ENCODE measurements at regions not wholly inside any gene's neighbourhood (a gene's known extent, or its start where the extent isn't known, plus 50 kb on each side); places are given as distances from the start of the nearest gene placed in this dataset.

DNA sequence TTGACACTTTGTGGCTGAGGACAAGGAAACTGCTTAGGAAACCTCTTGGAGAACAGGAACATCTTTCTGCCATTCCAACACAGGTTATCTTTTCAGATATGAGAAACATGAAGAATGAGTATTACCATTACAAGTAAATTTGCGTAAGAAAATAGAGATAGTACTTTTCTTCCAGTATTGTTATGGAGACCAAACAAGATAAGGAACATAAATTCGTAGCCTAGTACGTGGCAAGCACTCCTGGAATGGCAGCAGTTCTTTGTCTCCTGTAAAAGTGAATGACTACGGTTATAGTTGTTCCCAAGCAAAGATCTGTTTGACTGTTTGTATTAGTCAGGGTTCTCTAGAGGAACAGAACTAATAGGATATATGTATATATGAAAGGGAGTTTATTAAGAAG is 843.1 kb downstream of the STIM2 start:
- TF ChIP-seq, protein P1, sequence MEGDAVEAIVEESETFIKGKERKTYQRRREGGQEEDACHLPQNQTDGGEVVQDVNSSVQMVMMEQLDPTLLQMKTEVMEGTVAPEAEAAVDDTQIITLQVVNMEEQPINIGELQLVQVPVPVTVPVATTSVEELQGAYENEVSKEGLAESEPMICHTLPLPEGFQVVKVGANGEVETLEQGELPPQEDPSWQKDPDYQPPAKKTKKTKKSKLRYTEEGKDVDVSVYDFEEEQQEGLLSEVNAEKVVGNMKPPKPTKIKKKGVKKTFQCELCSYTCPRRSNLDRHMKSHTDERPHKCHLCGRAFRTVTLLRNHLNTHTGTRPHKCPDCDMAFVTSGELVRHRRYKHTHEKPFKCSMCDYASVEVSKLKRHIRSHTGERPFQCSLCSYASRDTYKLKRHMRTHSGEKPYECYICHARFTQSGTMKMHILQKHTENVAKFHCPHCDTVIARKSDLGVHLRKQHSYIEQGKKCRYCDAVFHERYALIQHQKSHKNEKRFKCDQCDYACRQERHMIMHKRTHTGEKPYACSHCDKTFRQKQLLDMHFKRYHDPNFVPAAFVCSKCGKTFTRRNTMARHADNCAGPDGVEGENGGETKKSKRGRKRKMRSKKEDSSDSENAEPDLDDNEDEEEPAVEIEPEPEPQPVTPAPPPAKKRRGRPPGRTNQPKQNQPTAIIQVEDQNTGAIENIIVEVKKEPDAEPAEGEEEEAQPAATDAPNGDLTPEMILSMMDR (IDR thresholded peaks at IDR 0.05; ENCODE audit: partially characterized antibody, unreplicated experiment): no peak
- H3K4me3 Mint-ChIP-seq (ENCODE audit: unreplicated experiment): no peak overlapping the region
- H3K4me1 Mint-ChIP-seq (ENCODE audit: low read depth, unreplicated experiment): no peaks in the 10 kb centered on the region
- no peak for DNase-seq
- no peaks in the 10 kb centered on the region for H3K9me3 Mint-ChIP-seq (ENCODE audit: unreplicated experiment)
- no peaks in the 10 kb centered on the region for H3K36me3 Mint-ChIP-seq (ENCODE audit: unreplicated experiment)
- H3K27me3 Mint-ChIP-seq (ENCODE audit: unreplicated experiment): no peaks in the 10 kb centered on the region
- no peak overlapping the region for H3K27ac Mint-ChIP-seq (ENCODE audit: unreplicated experiment)

DNA sequence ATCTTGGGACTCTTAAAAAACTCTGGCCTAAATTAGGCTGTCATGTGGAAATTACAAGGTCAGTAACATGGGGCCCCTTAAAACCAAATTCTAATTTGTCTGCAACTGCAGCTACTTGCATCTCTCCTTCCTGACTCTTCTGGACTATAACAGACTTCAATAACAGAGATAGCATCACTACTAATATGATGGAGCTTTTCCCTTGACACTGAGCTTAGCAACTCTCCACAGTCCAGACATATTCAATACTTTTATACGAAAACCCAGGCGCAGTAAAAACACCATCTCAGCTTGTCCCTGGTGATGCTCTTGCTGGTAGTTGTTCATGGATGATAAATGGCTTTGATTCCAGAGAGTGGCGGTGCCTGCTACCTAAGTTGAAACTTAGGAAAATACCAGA is 850.4 kb downstream of the STIM2 start:
- Mint-ChIP-seq H3K36me3 (ENCODE audit: unreplicated experiment) (no peaks in the 10 kb centered on the region), H3K27me3 (ENCODE audit: unreplicated experiment) (peaks cover 2% of the 10 kb centered on the region), H3K4me1 (ENCODE audit: low read depth, unreplicated experiment) (no peaks in the 10 kb centered on the region), H3K4me3 (ENCODE audit: unreplicated experiment) (no peak overlapping the region), H3K27ac (ENCODE audit: unreplicated experiment) (no peak overlapping the region), H3K9me3 (ENCODE audit: unreplicated experiment) (no peaks in the 10 kb centered on the region)
- TF ChIP-seq, protein P1 (IDR thresholded peaks at IDR 0.05; ENCODE audit: partially characterized antibody, unreplicated experiment): no peak
- no peak for DNase-seq

DNA sequence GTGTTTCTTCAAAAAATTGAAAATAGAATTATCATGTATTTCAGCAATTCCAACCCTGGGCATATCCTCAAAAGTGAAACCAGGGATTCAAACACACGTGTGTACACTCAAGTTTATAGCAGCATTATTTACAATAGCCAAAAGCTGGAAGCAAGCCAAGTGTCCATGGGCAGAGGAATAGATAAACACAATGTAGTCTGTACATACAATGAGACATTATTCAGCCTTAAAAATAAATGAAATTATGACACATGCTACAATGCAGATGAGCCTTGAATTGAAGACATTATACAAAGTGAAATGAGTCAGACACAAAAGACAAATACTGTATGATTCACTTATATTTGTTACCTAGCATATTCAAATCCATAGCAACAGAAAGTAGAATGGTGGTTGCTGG is 853.4 kb downstream of the STIM2 start:
- Mint-ChIP-seq H3K4me3 (ENCODE audit: unreplicated experiment) (no peak overlapping the region), H3K36me3 (ENCODE audit: unreplicated experiment) (no peaks in the 10 kb centered on the region), H3K4me1 (ENCODE audit: low read depth, unreplicated experiment) (no peaks in the 10 kb centered on the region), H3K9me3 (ENCODE audit: unreplicated experiment) (no peaks in the 10 kb centered on the region), H3K27me3 (ENCODE audit: unreplicated experiment) (peaks cover 1% of the 10 kb centered on the region), H3K27ac (ENCODE audit: unreplicated experiment) (no peak overlapping the region)
- TF ChIP-seq, protein P1 (IDR thresholded peaks at IDR 0.05; ENCODE audit: partially characterized antibody, unreplicated experiment): no peak
- no peak for DNase-seq

DNA sequence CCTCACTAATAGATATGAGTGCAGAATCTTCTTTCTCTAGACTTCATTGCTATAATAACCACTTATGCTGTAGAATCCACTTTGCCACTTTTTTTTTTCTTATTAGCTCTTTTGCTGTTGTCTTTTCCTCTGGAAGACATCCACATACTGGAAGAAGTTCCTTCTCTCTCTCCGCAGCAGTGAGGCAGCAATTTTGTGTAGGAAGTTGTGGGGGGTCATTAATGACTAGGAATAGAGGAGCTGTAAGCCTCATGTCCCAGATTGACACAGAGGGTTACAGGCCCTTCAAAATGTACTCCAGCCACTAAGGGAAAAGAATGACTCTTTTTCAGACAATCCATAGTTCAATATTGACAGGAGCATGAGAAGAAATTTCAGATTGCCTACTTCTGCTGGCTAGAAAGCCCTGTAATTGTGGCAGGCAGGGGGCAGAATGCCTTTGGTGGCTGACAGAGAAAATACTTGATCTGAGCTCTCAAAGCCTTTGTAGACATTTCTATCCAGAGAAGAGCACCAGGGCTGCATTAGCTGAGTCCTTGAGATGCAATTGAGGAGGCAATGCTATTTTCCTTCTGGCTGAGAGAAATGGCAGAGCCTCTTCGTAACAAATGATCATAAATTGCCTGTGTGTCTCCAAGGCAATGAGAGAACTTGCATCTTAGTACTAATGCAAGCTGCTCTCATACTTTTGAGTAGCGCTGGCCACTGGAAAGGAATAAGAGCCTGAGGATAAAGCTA is 856.2 kb downstream of the STIM2 start:
- DNase-seq: no peak
- no peaks in the 10 kb centered on the region for H3K36me3 Mint-ChIP-seq (ENCODE audit: unreplicated experiment)
- no peak overlapping the region for H3K27ac Mint-ChIP-seq (ENCODE audit: unreplicated experiment)
- peaks cover 1% of the 10 kb centered on the region for H3K27me3 Mint-ChIP-seq (ENCODE audit: unreplicated experiment)
- no peak overlapping the region for H3K4me3 Mint-ChIP-seq (ENCODE audit: unreplicated experiment)
- TF ChIP-seq, protein P1 (IDR thresholded peaks at IDR 0.05; ENCODE audit: partially characterized antibody, unreplicated experiment): no peak
- no peaks in the 10 kb centered on the region for H3K9me3 Mint-ChIP-seq (ENCODE audit: unreplicated experiment)
- no peaks in the 10 kb centered on the region for H3K4me1 Mint-ChIP-seq (ENCODE audit: low read depth, unreplicated experiment)

DNA sequence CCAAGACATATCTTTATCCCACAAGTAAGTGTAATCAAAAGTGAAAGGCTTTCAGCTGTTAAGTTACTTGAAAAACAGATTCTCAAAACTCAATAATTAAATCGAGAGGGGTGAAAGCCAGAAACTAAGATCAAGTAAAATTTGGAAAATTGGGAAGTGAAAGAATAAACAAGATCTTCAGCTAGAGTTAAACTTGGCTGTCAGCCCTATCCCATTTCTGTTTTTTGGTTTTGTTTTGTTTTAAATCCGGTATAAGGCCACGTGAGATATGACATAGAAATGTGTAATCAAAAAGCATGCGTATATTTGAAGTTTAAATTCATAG is 856.8 kb downstream of the STIM2 start:
- no peaks in the 10 kb centered on the region for H3K9me3 Mint-ChIP-seq (ENCODE audit: unreplicated experiment)
- no peak for DNase-seq
- no peaks in the 10 kb centered on the region for H3K4me1 Mint-ChIP-seq (ENCODE audit: low read depth, unreplicated experiment)
- H3K27ac Mint-ChIP-seq (ENCODE audit: unreplicated experiment): no peak overlapping the region
- peaks cover 1% of the 10 kb centered on the region for H3K27me3 Mint-ChIP-seq (ENCODE audit: unreplicated experiment)
- no peaks in the 10 kb centered on the region for H3K36me3 Mint-ChIP-seq (ENCODE audit: unreplicated experiment)
- TF ChIP-seq, protein P1 (IDR thresholded peaks at IDR 0.05; ENCODE audit: partially characterized antibody, unreplicated experiment): no peak
- H3K4me3 Mint-ChIP-seq (ENCODE audit: unreplicated experiment): no peak overlapping the region

Data from glutamatergic neuron (in vitro differentiated cells).